HG03103 (cell line): ENCODE measurements at regions not wholly inside any gene's neighbourhood (a gene's known extent, or its start where the extent isn't known, plus 50 kb on each side); places are given as distances from the start of the nearest gene placed in this dataset.

Experiments
- ATAC-seq: cut with Tn5 transposase; IDR thresholded peaks from one replicate; pipeline ENCODE4 v1.9.1; 2021; ENCODE audit warnings: low read depth; ENCODE audit not compliant: unreplicated experiment

DNA sequence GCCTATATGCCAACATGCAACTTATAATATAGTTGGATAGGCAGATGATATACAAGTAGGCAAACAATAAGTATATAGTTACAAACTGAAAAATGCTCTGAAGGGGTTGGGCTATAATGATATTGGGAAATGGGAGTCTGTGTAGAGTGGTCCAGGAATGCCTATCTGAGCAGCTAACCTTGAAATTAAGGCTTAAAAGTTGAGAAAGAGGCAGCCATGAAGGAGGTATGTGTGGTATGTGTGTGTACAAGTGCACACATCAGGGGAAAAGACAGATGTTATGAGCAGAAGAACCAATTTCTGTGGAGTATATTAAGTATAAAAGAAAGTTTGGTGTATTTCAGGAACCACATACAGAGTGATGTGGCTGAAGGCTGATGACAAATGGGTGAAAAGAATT, 154.9 kb upstream of the PAPPA start:
- ATAC-seq, result no peak

DNA sequence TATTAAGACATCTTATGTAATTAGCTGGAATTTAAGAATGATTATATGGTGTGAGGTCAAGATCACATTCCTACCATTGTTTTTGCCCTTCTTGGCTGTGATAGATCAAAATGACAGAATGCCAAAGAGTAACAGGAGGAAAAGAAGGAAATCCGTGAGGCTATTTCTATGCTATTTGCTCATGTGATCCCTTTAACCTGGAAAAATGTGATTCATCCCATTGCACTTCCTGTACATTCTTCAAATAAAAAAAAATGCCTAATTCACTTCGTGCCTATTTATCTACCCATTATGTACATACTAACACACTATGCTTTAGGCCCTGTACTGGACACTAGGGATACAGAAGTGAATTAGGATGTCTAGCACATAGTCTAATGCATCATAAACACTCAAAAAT, 154.1 kb upstream of the PAPPA start:
- ATAC-seq, result no peak

DNA sequence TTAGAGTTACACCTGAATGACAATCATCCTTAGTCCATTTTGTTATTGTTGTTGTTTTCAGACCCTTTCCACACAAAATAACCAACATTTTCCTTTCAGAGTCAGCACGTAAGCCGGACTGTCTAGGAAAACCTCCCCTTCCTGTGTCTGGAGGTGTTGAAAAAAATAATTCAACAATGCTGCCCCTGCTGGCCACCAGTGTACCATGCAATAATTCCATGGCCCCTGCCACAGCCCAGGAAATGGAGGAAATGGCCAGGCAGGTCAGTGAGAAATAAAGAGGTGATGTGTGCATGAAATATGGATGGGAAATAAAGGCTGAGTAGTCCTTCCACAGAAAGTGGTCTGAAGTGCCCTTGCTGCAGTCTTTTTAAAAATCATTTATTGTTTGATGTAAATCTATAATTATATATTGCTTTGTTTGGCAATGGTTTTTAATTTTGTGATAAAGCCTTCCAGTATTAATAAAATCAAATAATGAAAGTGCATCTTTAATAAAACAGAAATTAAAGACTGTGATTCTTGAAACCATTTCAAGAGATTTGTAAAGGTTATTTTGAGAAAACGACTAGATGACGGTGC, 152.8 kb upstream of the PAPPA start:
- ATAC-seq, result peak; percentile 81

GRCh38 chr9:116002181-116002580, 151.4 kb upstream of the PAPPA start:
- ATAC-seq, result no peak

- ATAC-seq, result no peak
These were observed 151.0 kb upstream of the PAPPA start for GRCh38 chr9:116002624-116003023.

GRCh38 chr9:116003397-116003796, 150.2 kb upstream of the PAPPA start:
- ATAC-seq, result no peak

GRCh38 chr9:116005205-116005604, 148.4 kb upstream of the PAPPA start:
- ATAC-seq, result no peak

DNA sequence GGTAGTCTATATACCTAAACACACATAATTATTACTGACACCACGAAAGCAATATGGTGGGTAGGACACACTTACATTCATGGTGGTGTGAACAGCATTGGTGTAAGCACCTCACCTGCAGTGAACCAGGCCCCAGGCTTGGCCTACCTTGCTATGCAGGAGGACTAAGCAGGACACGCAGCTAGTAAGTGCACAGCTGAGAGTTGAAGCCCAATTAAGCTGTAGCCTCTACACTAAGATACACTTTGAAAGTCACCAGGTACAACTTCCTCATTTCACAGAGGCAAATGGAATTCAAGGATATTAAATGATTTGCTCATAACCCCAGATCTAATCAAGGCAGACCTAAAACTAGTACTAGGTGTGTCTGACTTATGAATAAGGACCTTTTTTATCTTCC, 145.8 kb upstream of the PAPPA start:
- no peak for ATAC-seq

DNA sequence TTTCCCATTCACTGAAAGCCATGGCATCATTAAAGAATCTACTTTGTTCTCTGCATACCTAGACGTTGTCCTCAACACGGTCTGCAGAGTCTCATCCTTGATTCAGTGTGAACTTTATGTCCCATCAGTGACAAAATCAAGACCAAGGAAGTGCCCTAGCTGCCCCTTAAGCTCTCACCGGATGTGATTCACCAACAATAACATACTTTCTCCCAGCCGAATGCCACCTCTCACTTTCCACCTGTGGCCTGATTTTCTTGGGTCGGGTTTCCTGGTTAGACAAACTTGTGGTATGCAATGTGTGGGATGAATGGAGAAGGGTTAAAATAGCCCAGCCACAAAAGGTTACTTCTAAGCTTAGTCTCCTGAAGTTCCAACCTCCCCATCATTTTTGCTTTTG, 145.3 kb upstream of the PAPPA start:
- ATAC-seq, result no peak

GRCh38 chr9:116009420-116009819, 144.2 kb upstream of the PAPPA start:
- ATAC-seq, result no peak

DNA sequence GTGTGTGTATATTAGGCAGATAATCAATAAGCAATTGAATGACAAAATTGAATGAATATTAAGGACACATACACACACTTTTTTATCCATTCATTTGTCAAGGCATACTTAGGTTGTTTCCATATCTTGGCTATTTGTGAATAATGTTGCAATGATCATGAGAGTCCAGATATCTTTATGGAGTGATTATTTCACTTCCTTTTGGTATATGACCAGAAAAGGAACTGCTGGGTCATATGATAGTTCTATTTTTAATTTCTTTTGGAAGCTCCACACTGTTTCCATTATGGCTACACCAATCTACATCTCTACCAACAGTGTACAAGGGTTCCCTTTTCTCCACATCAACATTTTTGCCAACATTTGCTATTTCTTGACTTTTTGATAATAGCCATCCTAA, 137.7 kb upstream of the PAPPA start:
- ATAC-seq, result no peak

- ATAC-seq, result no peak
These were observed 133.4 kb upstream of the PAPPA start for GRCh38 chr9:116020146-116020545.

DNA sequence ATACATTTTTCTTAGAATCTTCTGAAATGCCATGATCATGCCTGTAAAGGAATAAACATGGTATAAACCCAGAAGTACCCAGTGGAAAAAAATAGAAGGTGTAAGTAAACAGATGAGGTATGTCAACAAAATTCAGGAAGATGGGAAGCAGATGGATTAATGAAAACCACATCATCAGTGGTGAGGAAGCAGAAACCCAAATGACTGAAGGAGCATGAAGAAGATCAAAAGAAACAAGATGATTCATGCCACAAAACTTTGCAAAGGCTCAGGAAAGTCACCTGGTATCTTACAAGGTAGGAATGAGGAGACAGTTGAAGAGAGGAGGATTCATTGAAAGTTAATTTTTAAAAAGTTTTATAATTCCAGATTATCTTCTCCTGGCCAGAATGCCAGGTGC, 132.8 kb upstream of the PAPPA start:
- no peak for ATAC-seq

DNA sequence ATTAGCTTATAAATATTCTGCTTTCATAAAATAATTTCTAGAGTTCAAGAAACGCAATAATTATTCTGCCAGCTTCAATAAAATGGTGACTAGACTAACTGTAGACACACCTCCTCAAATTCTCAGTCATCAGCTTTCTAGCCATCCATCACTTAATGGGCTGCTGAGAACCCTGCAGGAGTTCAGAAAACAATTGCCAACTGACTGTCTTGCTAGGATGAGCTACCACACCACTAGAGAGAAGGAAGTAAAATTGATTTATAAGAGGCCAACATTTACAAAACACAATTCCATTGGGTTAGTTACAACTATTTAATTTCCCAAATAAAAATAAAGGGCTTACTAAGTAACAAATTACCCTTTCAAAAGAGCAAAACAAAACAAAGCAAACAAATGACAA, 126.5 kb upstream of the PAPPA start:
- no peak for ATAC-seq

- no peak for ATAC-seq
These were observed 126.1 kb upstream of the PAPPA start for GRCh38 chr9:116027511-116027910.

DNA sequence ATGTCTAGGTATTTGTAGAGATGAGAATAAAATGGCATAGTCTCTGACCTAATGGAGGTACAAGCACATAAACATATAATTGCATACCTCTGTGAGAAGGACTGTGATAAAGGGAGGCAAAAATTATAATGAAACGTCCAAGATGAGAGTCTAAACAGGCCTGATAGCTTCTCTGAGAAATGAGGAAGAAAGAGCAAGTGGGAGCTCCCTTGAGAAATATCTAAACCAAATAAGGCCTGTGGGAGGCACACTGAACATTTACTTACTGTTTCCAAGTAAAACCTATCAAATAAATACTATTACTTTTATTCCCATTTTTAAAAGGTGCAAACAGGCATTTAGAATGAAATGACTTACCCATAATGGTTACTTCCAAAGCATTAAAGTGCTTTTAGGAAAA, 125.6 kb upstream of the PAPPA start:
- no peak for ATAC-seq

GRCh38 chr9:116030517-116030916, 123.1 kb upstream of the PAPPA start:
- ATAC-seq, result no peak

DNA sequence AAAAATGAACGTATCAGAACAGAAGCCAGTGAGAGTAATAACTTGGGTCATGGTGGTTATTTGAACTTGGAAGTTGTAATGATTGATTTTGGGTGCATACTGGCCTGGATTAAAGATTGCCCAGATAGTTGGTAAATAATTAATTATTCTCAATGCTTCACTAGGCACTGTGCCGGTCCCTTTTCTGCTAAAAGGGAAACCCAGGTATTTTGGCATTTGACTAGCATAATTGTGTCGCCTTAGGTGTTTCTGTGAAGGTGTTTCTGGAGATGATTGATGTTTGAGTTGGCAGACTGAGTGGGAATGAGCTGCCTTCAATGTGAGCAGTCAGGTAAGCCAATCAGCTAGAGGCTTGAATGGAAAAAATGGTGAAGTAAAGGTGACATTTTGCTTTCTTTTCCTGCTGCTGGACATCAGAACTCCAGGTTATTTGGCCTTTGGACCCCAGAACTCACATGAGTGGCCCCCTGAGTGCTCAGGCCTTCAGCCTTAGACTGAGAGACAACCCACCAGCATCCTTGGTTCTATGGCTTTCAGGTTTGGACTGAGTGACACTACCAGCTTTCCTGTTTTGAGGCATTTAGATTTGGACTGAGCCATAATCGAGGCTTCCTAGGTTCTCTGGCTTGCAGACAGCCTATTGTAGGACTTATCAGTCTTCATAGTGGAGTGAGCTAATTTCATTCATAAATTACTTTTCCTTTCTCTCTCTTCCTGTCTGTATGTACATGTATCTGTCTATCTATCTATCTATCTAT, 120.7 kb upstream of the PAPPA start:
- ATAC-seq, result no peak

DNA sequence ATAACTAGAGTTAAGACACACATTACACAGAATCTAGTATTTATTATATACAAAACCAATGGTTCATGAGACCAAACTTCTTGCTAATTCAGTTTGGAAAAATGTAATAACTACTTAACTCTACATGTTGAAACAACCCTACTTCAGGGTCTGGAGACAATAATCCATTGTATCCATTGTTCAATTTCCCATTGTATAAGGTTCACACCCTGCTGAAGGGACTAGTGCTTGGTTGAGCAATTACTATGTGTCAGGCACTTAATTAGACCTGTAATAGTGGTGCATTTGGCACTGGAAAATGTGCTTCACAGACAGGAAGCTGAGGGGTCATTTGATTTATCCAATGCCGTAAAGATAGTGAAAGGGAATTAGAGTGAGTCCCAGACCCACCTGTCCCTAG, 114.3 kb upstream of the PAPPA start:
- ATAC-seq, result no peak

GRCh38 chr9:116039893-116040292, 113.7 kb upstream of the PAPPA start:
- no peak for ATAC-seq

DNA sequence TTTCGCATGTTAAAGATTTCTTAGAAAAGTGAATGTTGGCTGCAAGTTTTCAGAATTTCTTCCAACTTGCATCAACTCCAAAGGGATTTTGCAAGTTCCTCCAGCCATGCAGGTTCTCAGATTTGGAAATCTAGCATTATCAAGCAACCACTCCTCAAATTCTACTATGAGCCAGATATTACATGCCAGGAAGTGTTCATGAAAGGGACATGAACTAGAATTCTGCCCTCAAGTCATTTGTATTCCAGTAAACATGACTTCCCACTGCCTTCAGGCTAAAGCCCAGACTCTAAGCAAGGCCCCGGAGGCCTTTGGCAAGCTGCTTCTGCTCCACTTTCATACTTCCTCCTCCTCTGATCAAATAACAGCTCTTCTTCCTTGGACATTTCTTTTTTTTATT, 111.3 kb upstream of the PAPPA start:
- ATAC-seq, result no peak

DNA sequence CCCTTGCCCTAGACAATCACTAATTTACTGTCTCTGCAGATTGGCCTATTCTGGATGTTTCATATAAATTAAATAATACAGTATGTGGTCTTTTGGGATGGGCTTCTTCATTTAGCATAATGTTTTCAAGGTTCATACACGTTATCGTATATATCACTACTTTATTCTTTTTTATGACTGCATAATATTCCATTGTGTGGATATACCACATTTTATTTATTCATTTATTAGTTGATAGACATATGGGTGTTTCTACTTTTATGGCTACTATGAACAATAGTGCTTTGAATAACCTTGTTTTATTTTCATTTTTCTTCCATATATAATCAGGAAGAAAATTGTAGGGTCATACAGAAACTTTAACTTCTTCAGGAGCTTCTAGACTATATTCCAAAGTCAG, 108.5 kb upstream of the PAPPA start:
- no peak for ATAC-seq

- ATAC-seq, result no peak
These were observed 105.5 kb upstream of the PAPPA start for GRCh38 chr9:116048081-116048480.
